ENCODE measurements at regions not wholly inside any gene's neighbourhood (a gene's known extent, or its start where the extent isn't known, plus 50 kb on each side); places are given as distances from the start of the nearest gene placed in this dataset.

DNA sequence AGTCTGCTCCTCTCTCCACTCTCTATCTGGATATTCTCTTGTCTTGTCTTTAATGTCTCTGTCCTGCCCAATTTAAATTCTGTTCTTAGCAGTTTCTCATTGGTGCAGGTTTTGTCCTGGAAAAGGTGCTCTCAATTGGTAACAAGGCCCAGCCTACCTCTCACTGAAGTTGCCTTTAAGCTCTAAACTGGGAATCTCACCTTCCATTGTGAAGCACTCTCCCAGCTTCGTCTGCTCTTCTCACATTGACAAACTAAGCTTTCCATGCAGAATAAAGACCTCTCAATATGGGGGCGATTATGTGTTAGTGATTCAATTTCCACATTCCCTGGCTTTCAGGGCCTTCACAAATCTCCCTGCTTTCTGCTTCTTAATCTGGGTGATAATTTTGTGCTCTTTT is 1712.2 kb downstream of the GRIK2 start:
- TF ChIP-seq, protein P1, sequence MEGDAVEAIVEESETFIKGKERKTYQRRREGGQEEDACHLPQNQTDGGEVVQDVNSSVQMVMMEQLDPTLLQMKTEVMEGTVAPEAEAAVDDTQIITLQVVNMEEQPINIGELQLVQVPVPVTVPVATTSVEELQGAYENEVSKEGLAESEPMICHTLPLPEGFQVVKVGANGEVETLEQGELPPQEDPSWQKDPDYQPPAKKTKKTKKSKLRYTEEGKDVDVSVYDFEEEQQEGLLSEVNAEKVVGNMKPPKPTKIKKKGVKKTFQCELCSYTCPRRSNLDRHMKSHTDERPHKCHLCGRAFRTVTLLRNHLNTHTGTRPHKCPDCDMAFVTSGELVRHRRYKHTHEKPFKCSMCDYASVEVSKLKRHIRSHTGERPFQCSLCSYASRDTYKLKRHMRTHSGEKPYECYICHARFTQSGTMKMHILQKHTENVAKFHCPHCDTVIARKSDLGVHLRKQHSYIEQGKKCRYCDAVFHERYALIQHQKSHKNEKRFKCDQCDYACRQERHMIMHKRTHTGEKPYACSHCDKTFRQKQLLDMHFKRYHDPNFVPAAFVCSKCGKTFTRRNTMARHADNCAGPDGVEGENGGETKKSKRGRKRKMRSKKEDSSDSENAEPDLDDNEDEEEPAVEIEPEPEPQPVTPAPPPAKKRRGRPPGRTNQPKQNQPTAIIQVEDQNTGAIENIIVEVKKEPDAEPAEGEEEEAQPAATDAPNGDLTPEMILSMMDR (IDR thresholded peaks at IDR 0.05) = no peak
- TF ChIP-seq POLR2AphosphoS5 (IDR thresholded peaks at IDR 0.05) (no peak), POLR2A (IDR thresholded peaks at IDR 0.05) (no peak), EP300 (IDR thresholded peaks at IDR 0.05; ENCODE audit: low read depth) (no peak)
